ENCODE measurements at regions not wholly inside any gene's neighbourhood (a gene's known extent, or its start where the extent isn't known, plus 50 kb on each side); places are given as distances from the start of the nearest gene placed in this dataset.

GRCh38 chr11:131199015-131199280, 171.5 kb upstream of the NTM start:
- H3K36me3 Mint-ChIP-seq: no peaks in the 10 kb centered on the region
- H3K4me3 Mint-ChIP-seq: no peak overlapping the region
- ChIA-PET POLR2A (no interaction called here), CTCF (interaction anchor here (1.1 kb wide), 1 partner anchor 9 kb away, joined by 3 read pairs; no protein-coding TSS in a partner anchor)
- peaks cover 15% of the 10 kb centered on the region for H3K4me1 Mint-ChIP-seq
- peaks cover 4% of the 10 kb centered on the region for H3K27me3 Mint-ChIP-seq (ENCODE audit: low read depth)
- no peak overlapping the region for H3K27ac Mint-ChIP-seq
- H3K9me3 Mint-ChIP-seq: no peaks in the 10 kb centered on the region
- DNase-seq (ENCODE audit: low spot score): no peak
- ATAC-seq: no peak
- TF ChIP-seq NFATC4 (CRISPR knock-in tag; IDR thresholded peaks at IDR 0.05) (no peak), AR (CRISPR knock-in tag; IDR thresholded peaks at IDR 0.05) (no peak), AFF4 (CRISPR knock-in tag; IDR thresholded peaks at IDR 0.05; ENCODE audit: borderline replicate concordance) (no peak), FOXP4 (CRISPR knock-in tag; IDR thresholded peaks at IDR 0.05) (no peak), ZNF512 (CRISPR knock-in tag; IDR thresholded peaks at IDR 0.05; ENCODE audit: borderline replicate concordance) (no peak), ZMAT4 (CRISPR knock-in tag; IDR thresholded peaks at IDR 0.05) (no peak), NFE2L1 (CRISPR knock-in tag; IDR thresholded peaks at IDR 0.05) (no peak), ZNF138 (CRISPR knock-in tag; conservative IDR thresholded peaks at IDR 0.05) (no peak), KAT7 (CRISPR knock-in tag; IDR thresholded peaks at IDR 0.05; ENCODE audit: borderline replicate concordance) (no peak), TP53 (CRISPR knock-in tag; IDR thresholded peaks at IDR 0.05) (no peak), TEAD4 (CRISPR knock-in tag; IDR thresholded peaks at IDR 0.05) (no peak), GABPB1 (CRISPR knock-in tag; IDR thresholded peaks at IDR 0.05) (no peak)

- Mint-ChIP-seq H3K4me1 (peaks cover 15% of the 10 kb centered on the region), H3K36me3 (no peaks in the 10 kb centered on the region), H3K9me3 (no peaks in the 10 kb centered on the region), H3K27ac (no peak overlapping the region), H3K27me3 (ENCODE audit: low read depth) (peaks cover 4% of the 10 kb centered on the region), H3K4me3 (no peak overlapping the region)
- ChIA-PET POLR2A (no interaction called here), CTCF (interaction anchor here (1.2 kb wide), 1 partner anchor 23 kb away, joined by 4 read pairs; no protein-coding TSS in a partner anchor)
- TF ChIP-seq PRDM15 (CRISPR knock-in tag; IDR thresholded peaks at IDR 0.05) (no peak), ZNF416 (CRISPR knock-in tag; IDR thresholded peaks at IDR 0.05) (no peak)
- ATAC-seq (no peak), DNase-seq (ENCODE audit: low spot score) (no peak)
These were observed 168.7 kb upstream of the NTM start for GRCh38 chr11:131201674-131202073.
